Naive B cell (primary cell): ENCODE measurements at regions not wholly inside any gene's neighbourhood (a gene's known extent, or its start where the extent isn't known, plus 50 kb on each side); places are given as distances from the start of the nearest gene placed in this dataset.

Experiments
- ATAC-seq, 2 donors: fragments of 150-1000 bp; cut with Tn5 transposase; 2 replicates each; pipeline ENCODE4 v1.10.0; 2021; ENCODE audit warnings: low read depth in 2 of 2, mild to moderate bottlenecking in 2 of 2, moderate library complexity in 2 of 2
- DNase-seq: peaks from one replicate; pipeline ENCODE4 v3.0.0; 2022
- H3K27ac Mint-ChIP-seq, 6 donors: one replicate each; pipeline ENCODE4 v1.8.0; 2020 to 2022; ENCODE audit warnings: mild to moderate bottlenecking in 6 of 6, mixed read lengths in 6 of 6, moderate library complexity in 5 of 6, inconsistent platforms in 2 of 6
- H3K27me3 Mint-ChIP-seq, 3 donors: one replicate each; pipeline ENCODE4 v1.8.0; 2021 to 2022; ENCODE audit warnings: mixed read lengths in 3 of 3, mild to moderate bottlenecking in 1 of 3
- H3K36me3 Mint-ChIP-seq, 2 donors: one replicate each; pipeline ENCODE4 v1.8.0; 2020 to 2022; ENCODE audit warnings: mixed read lengths in 2 of 2, inconsistent platforms in 1 of 2, mild to moderate bottlenecking in 1 of 2
- H3K4me1 Mint-ChIP-seq, 3 donors: one replicate each; pipeline ENCODE4 v1.8.0; 2020 to 2022; ENCODE audit warnings: mixed read lengths in 3 of 3, inconsistent platforms in 1 of 3, mild to moderate bottlenecking in 1 of 3, moderate library complexity in 1 of 3
- H3K4me3 Mint-ChIP-seq, 8 donors: one replicate each; pipeline ENCODE4 v1.8.0; 2020 to 2022; ENCODE audit warnings: mild to moderate bottlenecking in 8 of 8, mixed read lengths in 8 of 8, moderate library complexity in 8 of 8, inconsistent platforms in 2 of 8
- H3K9me3 Mint-ChIP-seq, 7 donors: one replicate each; pipeline ENCODE4 v1.8.0; 2020 to 2022; ENCODE audit warnings: mixed read lengths in 7 of 7, mild to moderate bottlenecking in 5 of 7, inconsistent platforms in 2 of 7, moderate library complexity in 1 of 7

- Mint-ChIP-seq H3K27ac (no peak overlapping the region), H3K4me3 (no peak overlapping the region), H3K36me3 (no peaks in the 10 kb centered on the region), H3K27me3 (no peaks in the 10 kb centered on the region), H3K9me3 (peaks cover 0 to 6% (median 1%) of the 10 kb centered on the region in 7 donors), H3K4me1 (no peaks in the 10 kb centered on the region)
- ATAC-seq: no peak
- no peak for DNase-seq
Observed at GRCh38 chr11:97354026-97354425, 964.2 kb downstream of the JRKL start.

GRCh38 chr11:97354576-97354975 lies 964.8 kb downstream of the JRKL start:
- Mint-ChIP-seq H3K36me3 (no peaks in the 10 kb centered on the region), H3K27ac (no peak overlapping the region), H3K4me1 (no peaks in the 10 kb centered on the region), H3K9me3 (peaks cover 0 to 6% (median 1%) of the 10 kb centered on the region in 7 donors), H3K4me3 (no peak overlapping the region), H3K27me3 (no peaks in the 10 kb centered on the region)
- DNase-seq (no peak), ATAC-seq (no peak)

GRCh38 chr11:97355230-97355629 lies 965.4 kb downstream of the JRKL start:
- H3K9me3 Mint-ChIP-seq: peaks cover 0 to 6% (median 1%) of the 10 kb centered on the region in 7 donors
- ATAC-seq: no peak
- no peaks in the 10 kb centered on the region for H3K4me1 Mint-ChIP-seq
- no peaks in the 10 kb centered on the region for H3K27me3 Mint-ChIP-seq
- H3K36me3 Mint-ChIP-seq: no peaks in the 10 kb centered on the region
- H3K27ac Mint-ChIP-seq: no peak overlapping the region
- H3K4me3 Mint-ChIP-seq: no peak overlapping the region
- no peak for DNase-seq

- no peak overlapping the region for H3K27ac Mint-ChIP-seq
Observed at GRCh38 chr11:97356144-97356543, 966.3 kb downstream of the JRKL start.

GRCh38 chr11:97359016-97359415 lies 969.2 kb downstream of the JRKL start:
- Mint-ChIP-seq H3K4me3 (no peak overlapping the region), H3K36me3 (no peaks in the 10 kb centered on the region), H3K27ac (no peak overlapping the region), H3K4me1 (no peaks in the 10 kb centered on the region), H3K9me3 (peaks cover 0 to 5% (median 2%) of the 10 kb centered on the region in 7 donors), H3K27me3 (no peaks in the 10 kb centered on the region)
- ATAC-seq (no peak), DNase-seq (no peak)

More at GRCh38 chr11:97356144-97356543, 966.3 kb downstream of the JRKL start:
- Mint-ChIP-seq H3K4me1 (no peaks in the 10 kb centered on the region), H3K4me3 (no peak overlapping the region), H3K36me3 (no peaks in the 10 kb centered on the region), H3K9me3 (peaks cover 0 to 6% (median 1%) of the 10 kb centered on the region in 7 donors), H3K27me3 (no peaks in the 10 kb centered on the region)
- DNase-seq (no peak), ATAC-seq (no peak)

- DNase-seq: no peak
- Mint-ChIP-seq H3K27ac (no peak overlapping the region), H3K4me3 (no peak overlapping the region), H3K27me3 (no peaks in the 10 kb centered on the region), H3K36me3 (no peaks in the 10 kb centered on the region), H3K9me3 (peaks cover 0 to 16% (median 8%) of the 10 kb centered on the region in 7 donors), H3K4me1 (no peaks in the 10 kb centered on the region)
- ATAC-seq: no peak
Observed at GRCh38 chr11:97361812-97362378, 972.1 kb downstream of the JRKL start.

GRCh38 chr11:97363331-97363730 lies 973.5 kb downstream of the JRKL start:
- Mint-ChIP-seq H3K9me3 (peaks cover 0 to 25% (median 13%) of the 10 kb centered on the region in 7 donors), H3K27ac (no peak overlapping the region), H3K27me3 (no peaks in the 10 kb centered on the region), H3K4me3 (no peak overlapping the region), H3K36me3 (no peaks in the 10 kb centered on the region), H3K4me1 (no peaks in the 10 kb centered on the region)
- ATAC-seq (no peak), DNase-seq (no peak)

- H3K4me3 Mint-ChIP-seq: no peak overlapping the region
- H3K36me3 Mint-ChIP-seq: no peaks in the 10 kb centered on the region
- no peak overlapping the region for H3K27ac Mint-ChIP-seq
- no peak for ATAC-seq
- DNase-seq: no peak
- peaks cover 1 to 30% (median 15%) of the 10 kb centered on the region in 7 donors for H3K9me3 Mint-ChIP-seq
- H3K4me1 Mint-ChIP-seq: no peaks in the 10 kb centered on the region
- no peaks in the 10 kb centered on the region for H3K27me3 Mint-ChIP-seq
Observed at GRCh38 chr11:97364047-97364446, 974.2 kb downstream of the JRKL start.

GRCh38 chr11:97367406-97368083 lies 977.7 kb downstream of the JRKL start:
- no peaks in the 10 kb centered on the region for H3K4me1 Mint-ChIP-seq
- no peaks in the 10 kb centered on the region for H3K27me3 Mint-ChIP-seq
- H3K4me3 Mint-ChIP-seq: no peak overlapping the region
- H3K36me3 Mint-ChIP-seq: no peaks in the 10 kb centered on the region
- H3K9me3 Mint-ChIP-seq: peaks cover 9 to 35% (median 18%) of the 10 kb centered on the region in 7 donors
- peak overlapping the region in 1 of 6 donors; percentile 63 for H3K27ac Mint-ChIP-seq
- DNase-seq (no peak), ATAC-seq (no peak)

GRCh38 chr11:97389270-97389669 lies 999.5 kb downstream of the JRKL start:
- no peak overlapping the region for H3K27ac Mint-ChIP-seq
- no peaks in the 10 kb centered on the region for H3K36me3 Mint-ChIP-seq
- H3K27me3 Mint-ChIP-seq: no peaks in the 10 kb centered on the region
- ATAC-seq (no peak), DNase-seq (no peak)
- peaks cover 0 to 17% (median 4%) of the 10 kb centered on the region in 7 donors for H3K9me3 Mint-ChIP-seq
- no peaks in the 10 kb centered on the region for H3K4me1 Mint-ChIP-seq
- H3K4me3 Mint-ChIP-seq: no peak overlapping the region

- DNase-seq (no peak), ATAC-seq (no peak)
- Mint-ChIP-seq H3K9me3 (peaks cover 0 to 13% (median 2%) of the 10 kb centered on the region in 7 donors), H3K36me3 (no peaks in the 10 kb centered on the region), H3K27me3 (no peaks in the 10 kb centered on the region), H3K4me3 (no peak overlapping the region), H3K27ac (no peak overlapping the region), H3K4me1 (no peaks in the 10 kb centered on the region)
Observed at GRCh38 chr11:97398246-97398645, 1008.4 kb downstream of the JRKL start.

GRCh38 chr11:97409141-97409540 lies 1019.3 kb downstream of the JRKL start:
- Mint-ChIP-seq H3K27me3 (no peaks in the 10 kb centered on the region), H3K4me3 (no peak overlapping the region), H3K27ac (peak overlapping the region in 1 of 6 donors; percentile 61), H3K36me3 (peaks cover 0 to 5% of the 10 kb centered on the region in 2 donors), H3K9me3 (peaks cover 5 to 36% (median 13%) of the 10 kb centered on the region in 7 donors), H3K4me1 (no peaks in the 10 kb centered on the region)
- DNase-seq (no peak), ATAC-seq (no peak)

GRCh38 chr11:97414801-97415200 lies 1025.0 kb downstream of the JRKL start:
- H3K36me3 Mint-ChIP-seq: peaks cover 0 to 5% of the 10 kb centered on the region in 2 donors
- ATAC-seq: no peak

GRCh38 chr11:97419729-97420128 lies 1029.9 kb downstream of the JRKL start:
- ATAC-seq: no peak
- Mint-ChIP-seq H3K27me3 (no peaks in the 10 kb centered on the region), H3K9me3 (peaks cover 0 to 5% (median 0%) of the 10 kb centered on the region in 7 donors), H3K4me1 (no peaks in the 10 kb centered on the region), H3K27ac (no peak overlapping the region), H3K36me3 (no peaks in the 10 kb centered on the region), H3K4me3 (no peak overlapping the region)
- no peak for DNase-seq

More at GRCh38 chr11:97414801-97415200, 1025.0 kb downstream of the JRKL start:
- Mint-ChIP-seq H3K9me3 (peaks cover 5 to 29% (median 8%) of the 10 kb centered on the region in 7 donors), H3K27me3 (no peaks in the 10 kb centered on the region), H3K27ac (no peak overlapping the region), H3K4me3 (no peak overlapping the region), H3K4me1 (no peaks in the 10 kb centered on the region)
- no peak for DNase-seq
